H1 (cell line): ENCODE measurements at regions not wholly inside any gene's neighbourhood (a gene's known extent, or its start where the extent isn't known, plus 50 kb on each side); places are given as distances from the start of the nearest gene placed in this dataset.

ENCODE experiments used
- CTCF ChIA-PET: fragments of 300-600 bp; sonication (Branson Sonifier 250); formaldehyde crosslinking; loops from one replicate; lab custom pipeline; 2021; ENCODE audit not compliant: partially characterized antibody; lab: Charles Lee
- POLR2A ChIA-PET: fragments of 300-600 bp; sonication (Branson Sonifier 250); formaldehyde crosslinking; loops from one replicate; lab custom pipeline; 2021; ENCODE audit warnings: inconsistent platforms; ENCODE audit not compliant: partially characterized antibody; lab: Charles Lee
- DNase-seq, 2 experiments: peaks; one replicate each; pipeline versions ENCODE4 v3.0.0 to v3.0.0-alpha.2; 2010 to 2022; ENCODE audit warnings: low spot score in 2 of 2, low read depth in 1 of 2, mixed read lengths in 1 of 2
- FAIRE-seq: peaks from 2 replicates; lab custom pipeline; 2011; peaks lifted over from hg19 to GRCh38; lab: Jason Lieb, UNC
- H2AFZ ChIP-seq: 2 replicates; pipeline ENCODE4 v1.8.1; 2012; ENCODE audit warnings: low read length, inconsistent platforms
- H2AK5ac ChIP-seq: 2 replicates; pipeline ENCODE4 v1.6.1; 2013; ENCODE audit warnings: low read depth, low read length
- H2BK120ac ChIP-seq: replicated peaks from 2 replicates; pipeline ENCODE3; 2013; ENCODE audit warnings: low read depth, low read length, inconsistent platforms
- H2BK12ac ChIP-seq: 2 replicates; pipeline ENCODE4 v1.6.1; 2013; ENCODE audit warnings: low read depth, low read length
- H2BK15ac ChIP-seq: 2 replicates; pipeline ENCODE4 v1.6.1; 2013; ENCODE audit warnings: low read length
- H2BK20ac ChIP-seq: 2 replicates; pipeline ENCODE4 v1.6.1; 2013; ENCODE audit warnings: low read length
- H2BK5ac ChIP-seq: 2 replicates; pipeline ENCODE4 v1.6.1; 2013; ENCODE audit warnings: low read depth, low read length
- H3K14ac ChIP-seq: 2 replicates; pipeline ENCODE4 v1.6.1; 2013; ENCODE audit warnings: inconsistent platforms; ENCODE audit not compliant: insufficient read length
- H3K18ac ChIP-seq: 2 replicates; pipeline ENCODE4 v1.6.1; 2013; ENCODE audit warnings: low read length; ENCODE audit errors: extremely low read depth
- H3K23ac ChIP-seq: 2 replicates; pipeline ENCODE4 v1.6.1; 2013; ENCODE audit warnings: inconsistent platforms; ENCODE audit not compliant: insufficient read length
- H3K23me2 ChIP-seq: 2 replicates; pipeline ENCODE4 v1.6.1; 2013; ENCODE audit warnings: low read depth, low read length
- H3K27ac ChIP-seq: 2 replicates; pipeline ENCODE4 v1.6.1; 2011; ENCODE audit warnings: low read depth, low read length, inconsistent platforms
- H3K27me3 ChIP-seq, 4 experiments: replicated peaks in 1 of 4; 1 replicate in 1 of 4; 2 replicates in 3 of 4; pipeline versions ENCODE4 v1.6.1 to v1.8.1; 2011 to 2013; ENCODE audit warnings: low read length in 3 of 4, mild to moderate bottlenecking in 3 of 4, inconsistent platforms in 2 of 4, mixed read lengths in 2 of 4, moderate library complexity in 1 of 4; ENCODE audit not compliant: control insufficient read depth in 3 of 4, insufficient read depth in 3 of 4; ENCODE audit errors: extremely low read depth in 1 of 4
- H3K36me3 ChIP-seq, 4 experiments: 2 replicates each; pipeline versions ENCODE4 v1.6.1 to v1.8.1; 2011 to 2013; ENCODE audit warnings: mild to moderate bottlenecking in 4 of 4, low read length in 3 of 4, moderate library complexity in 2 of 4, control low read depth in 1 of 4, inconsistent platforms in 1 of 4; ENCODE audit not compliant: insufficient read depth in 4 of 4, control insufficient read depth in 2 of 4
- H3K4ac ChIP-seq: replicated peaks from 2 replicates; pipeline ENCODE3; 2013; ENCODE audit warnings: low read length, low read depth, mixed read lengths, inconsistent platforms; ENCODE audit not compliant: insufficient read length
- H3K4me1 ChIP-seq, 4 experiments: replicated peaks in 1 of 4; 1 replicate in 1 of 4; 2 replicates in 3 of 4; pipeline versions ENCODE4 v1.6.1 to v1.8.1; 2011 to 2013; ENCODE audit warnings: low read length in 3 of 4, inconsistent platforms in 2 of 4, mixed read lengths in 1 of 4; ENCODE audit not compliant: insufficient read depth in 4 of 4, control insufficient read depth in 3 of 4
- H3K4me2 ChIP-seq, 2 experiments: 2 replicates each; pipeline versions ENCODE4 v1.6.1 to v1.8.1; 2011 to 2013; ENCODE audit warnings: low read depth in 2 of 2, low read length in 2 of 2, control low read depth in 1 of 2, inconsistent platforms in 1 of 2, mild to moderate bottlenecking in 1 of 2; ENCODE audit not compliant: insufficient read depth in 1 of 2
- H3K4me3 ChIP-seq, 4 experiments: fragments of 200-600, 300-600 bp in 1 of 4; sonication (generic), shearing (Covaris generic), sonication (Bioruptor Twin) in 1 of 4; 2 replicates each; pipeline versions ENCODE4 v1.5.1 to v1.8.1; 2011 to 2016; ENCODE audit warnings: low read length in 4 of 4, low read depth in 3 of 4, control low read depth in 2 of 4, inconsistent platforms in 2 of 4, mild to moderate bottlenecking in 2 of 4, mixed read lengths in 1 of 4, moderate library complexity in 1 of 4; ENCODE audit not compliant: insufficient read depth in 2 of 4; ENCODE audit errors: extremely low read depth in 1 of 4
- H3K56ac ChIP-seq: replicated peaks from 2 replicates; pipeline ENCODE3; 2013; ENCODE audit warnings: low read depth, mild to moderate bottlenecking, mixed read lengths, low read length, inconsistent platforms; ENCODE audit not compliant: insufficient read length
- H3K79me1 ChIP-seq: 2 replicates; pipeline ENCODE4 v1.6.1; 2013; ENCODE audit warnings: low read depth, low read length, control low read depth
- H3K79me2 ChIP-seq, 2 experiments: 2 replicates each; pipeline versions ENCODE4 v1.6.1 to v1.8.1; 2012 to 2013; ENCODE audit warnings: low read length in 2 of 2, mild to moderate bottlenecking in 2 of 2, inconsistent platforms in 1 of 2; ENCODE audit not compliant: insufficient read depth in 2 of 2, control insufficient read depth in 1 of 2
- H3K9ac ChIP-seq, 4 experiments: replicated peaks in 1 of 4; 1 replicate in 1 of 4; 2 replicates in 3 of 4; pipeline versions ENCODE4 v1.6.1 to v1.8.1; 2011 to 2013; ENCODE audit warnings: low read depth in 3 of 4, low read length in 3 of 4, control low read depth in 2 of 4, mild to moderate bottlenecking in 2 of 4, moderate library complexity in 2 of 4, inconsistent platforms in 1 of 4; ENCODE audit errors: extremely low read depth in 1 of 4
- H3K9me3 ChIP-seq, 2 experiments: 2 replicates each; pipeline versions ENCODE4 v1.6.1 to v1.8.1; 2012 to 2013; ENCODE audit warnings: mild to moderate bottlenecking in 2 of 2, moderate library complexity in 2 of 2, control low read depth in 1 of 2, inconsistent platforms in 1 of 2, low read depth in 1 of 2, low read length in 1 of 2, mixed read lengths in 1 of 2; ENCODE audit not compliant: insufficient read depth in 2 of 2
- H4K20me1 ChIP-seq, 2 experiments: replicated peaks in 1 of 2; 2 replicates each; pipeline versions ENCODE3 to v1.8.1; 2011 to 2013; ENCODE audit warnings: inconsistent platforms in 2 of 2, low read length in 2 of 2, mild to moderate bottlenecking in 1 of 2; ENCODE audit not compliant: insufficient read depth in 2 of 2, control insufficient read depth in 1 of 2
- H4K5ac ChIP-seq: 2 replicates; pipeline ENCODE4 v1.6.1; 2013; ENCODE audit warnings: low read length, low read depth, mixed read lengths, inconsistent platforms; ENCODE audit not compliant: insufficient read length
- H4K8ac ChIP-seq: 2 replicates; pipeline ENCODE4 v1.8.0; 2013; ENCODE audit warnings: mild to moderate bottlenecking, moderate library complexity, low read length, inconsistent platforms; ENCODE audit not compliant: insufficient read depth; ENCODE audit errors: extremely low read depth
- H4K91ac ChIP-seq: replicated peaks from 2 replicates; pipeline ENCODE3; 2013; ENCODE audit warnings: low read length, mixed read lengths, inconsistent platforms; ENCODE audit not compliant: insufficient read length
- CBX5 ChIP-seq: fragments of 300-800, 300-1000 bp; sonication (generic); IDR thresholded peaks from 2 replicates; pipeline ENCODE4 v1.7.1; 2016; ENCODE audit warnings: antibody characterized with exemption, low read length, low read depth
- EGR1 ChIP-seq: IDR thresholded peaks from 2 replicates; pipeline ENCODE4 v1.6.1; 2011; ENCODE audit warnings: low read depth, low read length, borderline replicate concordance
- GABPA ChIP-seq: IDR thresholded peaks from 2 replicates; pipeline ENCODE4 v1.6.1; 2011; ENCODE audit warnings: mild to moderate bottlenecking, low read length, moderate library complexity, borderline replicate concordance; ENCODE audit not compliant: insufficient read depth
- HDAC6 ChIP-seq: IDR thresholded peaks from one replicate; pipeline ENCODE4 v1.7.1; 2012; ENCODE audit warnings: low read depth, mild to moderate bottlenecking, inconsistent platforms, low read length, moderate library complexity
- JUND ChIP-seq: IDR thresholded peaks from 2 replicates; pipeline ENCODE4 v1.6.1; 2011; ENCODE audit warnings: mild to moderate bottlenecking, improper control_type of control experiment, low read length
- SP2 ChIP-seq: IDR thresholded peaks from 2 replicates; pipeline ENCODE4 v1.6.1; 2012; ENCODE audit warnings: mild to moderate bottlenecking, low read length, inconsistent platforms
- TBP ChIP-seq: IDR thresholded peaks from 2 replicates; pipeline ENCODE4 v1.6.1; 2011; ENCODE audit warnings: low read depth, low read length, improper control_type of control experiment
- USF2 ChIP-seq: IDR thresholded peaks from 2 replicates; pipeline ENCODE4 v1.6.1; 2011; ENCODE audit warnings: low read length, improper control_type of control experiment
- YY1 ChIP-seq: IDR thresholded peaks from 2 replicates; pipeline ENCODE4 v1.6.1; 2011; ENCODE audit warnings: low read depth, mild to moderate bottlenecking, low read length
- WGBS, 2 experiments: shearing (Covaris generic) in 1 of 2; methylation state at CpG; one replicate each; pipeline versions ENCODE4 v1.1.6 to v1.1.7; 2013 to 2015; ENCODE audit warnings: low lambda C conversion rate in 2 of 2, mixed read lengths in 2 of 2, inconsistent platforms in 1 of 2, low coverage in 1 of 2, missing lambda C conversion rate in 1 of 2; ENCODE audit not compliant: insufficient replicate concordance in 2 of 2, insufficient coverage in 1 of 2, insufficient read length in 1 of 2; ENCODE audit errors: extremely low coverage in 1 of 2, missing lambda C conversion rate in 1 of 2; 5-methylcytosine and 5-hydroxymethylcytosine counted together

DNA sequence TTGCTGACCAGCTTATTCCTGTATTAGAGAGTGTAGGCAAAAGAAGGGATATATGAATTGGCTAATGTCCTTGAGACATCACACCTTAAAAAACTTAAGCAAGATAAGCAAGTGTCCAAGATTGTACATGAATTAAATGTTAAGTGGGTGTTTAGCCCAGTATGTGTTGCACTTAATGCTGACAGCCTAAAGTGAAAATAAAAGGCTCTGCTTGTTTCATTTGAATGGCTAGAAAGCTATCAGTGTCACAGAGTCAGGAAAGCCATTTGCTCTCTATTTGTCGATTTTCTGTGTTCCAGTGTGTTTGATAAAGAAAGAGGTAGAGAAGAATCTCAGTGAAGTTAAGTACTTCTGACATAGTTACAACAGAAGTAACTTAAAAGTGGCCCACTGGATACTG lies 744.9 kb downstream of the ANKRD7 start:
- Histone ChIP-seq H3K23ac (no peak overlapping the region), H3K56ac (no peak overlapping the region), H3K27me3 (no peaks in the 10 kb centered on the region), H2BK12ac (no peak overlapping the region), H3K14ac (no peak overlapping the region), H3K36me3 (no peaks in the 10 kb centered on the region), H2BK15ac (no peak overlapping the region), H4K20me1 (no peaks in the 10 kb centered on the region), H3K4me3 (no peak overlapping the region), H4K5ac (no peak overlapping the region), H4K8ac (no peak overlapping the region), H2AFZ (no peak overlapping the region), H3K27ac (no peak overlapping the region), H2BK20ac (no peak overlapping the region), H2AK5ac (no peak overlapping the region), H3K9ac (no peak overlapping the region), H3K4me2 (no peak overlapping the region), H3K9me3 (no peaks in the 10 kb centered on the region), H4K91ac (no peak overlapping the region), H3K23me2 (no peaks in the 10 kb centered on the region), H2BK5ac (no peak overlapping the region), H3K18ac (no peak overlapping the region), H2BK120ac (no peak overlapping the region), H3K4ac (no peak overlapping the region), H3K4me1 (no peaks in the 10 kb centered on the region), H3K79me1 (no peaks in the 10 kb centered on the region), H3K79me2 (no peaks in the 10 kb centered on the region)
- DNase-seq (no peak), FAIRE-seq (no peak)
- TF ChIP-seq YY1 (no peak), JUND (no peak), GABPA (no peak), TBP (no peak), EGR1 (no peak), HDAC6 (no peak), USF2 (no peak), SP2 (no peak), CBX5 (no peak)
- ChIA-PET CTCF (interaction anchor here (1.2 to 1.5 kb wide), 2 partner anchors 13 to 228 kb away, joined by 3 read pairs; no protein-coding TSS in a partner anchor), POLR2A (no interaction called here)
- WGBS, 2 experiments: 74% methylated on average over 1 of the region's 1 CpG; no CpG with 5 or more reads in 1 of the 2 experiments
